MM.1S (cell line): ENCODE measurements at regions not wholly inside any gene's neighbourhood (a gene's known extent, or its start where the extent isn't known, plus 50 kb on each side); places are given as distances from the start of the nearest gene placed in this dataset.

Experiments used
- DNase-seq: peaks from one replicate; pipeline ENCODE4 v3.0.0-alpha.2; 2015
- H2AFZ ChIP-seq: fragments of 300-600 bp; sonication (generic); 2 replicates; pipeline ENCODE4 v1.6.0; 2016; ENCODE audit warnings: antibody characterized with exemption, low read length
- H3F3A ChIP-seq: fragments of 300-600 bp; sonication (generic); 2 replicates; pipeline ENCODE4 v1.6.1; 2016; ENCODE audit warnings: mild to moderate bottlenecking, antibody characterized with exemption, low read length, moderate library complexity, mixed read lengths; ENCODE audit not compliant: insufficient read depth
- H3K27ac ChIP-seq: fragments of 300-600 bp; sonication (generic); 2 replicates; pipeline ENCODE4 v1.5.1; 2016; ENCODE audit warnings: mild to moderate bottlenecking, low read length
- H3K27me3 ChIP-seq: fragments of 300-600 bp; sonication (generic); replicated peaks from 2 replicates; pipeline ENCODE4 v1.6.0; 2016; ENCODE audit warnings: low read length; ENCODE audit not compliant: insufficient read depth
- H3K36me3 ChIP-seq: fragments of 300-600 bp; sonication (generic); replicated peaks from 2 replicates; pipeline ENCODE4 v1.6.1; 2016; ENCODE audit warnings: mild to moderate bottlenecking, low read length, mixed read lengths; ENCODE audit not compliant: insufficient read depth
- H3K4me1 ChIP-seq: fragments of 300-600 bp; sonication (generic); 2 replicates; pipeline ENCODE4 v1.6.1; 2016; ENCODE audit warnings: low read length, mixed read lengths
- H3K4me2 ChIP-seq: fragments of 300-600 bp; sonication (generic); 2 replicates; pipeline ENCODE4 v1.6.0; 2016; ENCODE audit warnings: low read depth, low read length
- H3K4me3 ChIP-seq: fragments of 300-600 bp; sonication (generic); 2 replicates; pipeline ENCODE4 v1.5.1; 2016; ENCODE audit warnings: low read length, mixed read lengths
- H3K79me2 ChIP-seq: fragments of 300-600 bp; sonication (generic); 2 replicates; pipeline ENCODE4 v1.6.1; 2016; ENCODE audit warnings: mixed run types, low read length, mixed read lengths
- H3K9ac ChIP-seq: fragments of 300-600 bp; sonication (generic); 2 replicates; pipeline ENCODE4 v1.6.1; 2016; ENCODE audit warnings: low read length, mixed read lengths
- H3K9me2 ChIP-seq: fragments of 300-600 bp; sonication (generic); replicated peaks from 2 replicates; pipeline ENCODE4 v1.6.1; 2016; ENCODE audit warnings: mild to moderate bottlenecking, low read length, mixed read lengths; ENCODE audit not compliant: insufficient read depth
- H3K9me3 ChIP-seq: fragments of 300-600 bp; sonication (generic); replicated peaks from 2 replicates; pipeline ENCODE4 v1.6.1; 2016; ENCODE audit warnings: mild to moderate bottlenecking, low read length, mixed read lengths; ENCODE audit not compliant: insufficient read depth
- H4K20me1 ChIP-seq: fragments of 300-600 bp; sonication (generic); 2 replicates; pipeline ENCODE4 v1.6.1; 2016; ENCODE audit warnings: mild to moderate bottlenecking, low read length, moderate library complexity, mixed read lengths; ENCODE audit not compliant: insufficient read depth
- EZH2 ChIP-seq: fragments of 300-600 bp; sonication (generic); optimal IDR thresholded peaks from 2 replicates; pipeline ENCODE3; 2017; ENCODE audit warnings: low read depth, mild to moderate bottlenecking, antibody characterized with exemption, low read length, mixed read lengths
- EZH2phosphoT487 ChIP-seq: fragments of 300-600 bp; sonication (generic); IDR thresholded peaks from 2 replicates; pipeline ENCODE4 v1.6.1; 2018; ENCODE audit warnings: antibody characterized with exemption, low read length
- TF ChIP-seq, protein P1 (sequence below): fragments of 300-600 bp; sonication (generic); IDR thresholded peaks from 2 replicates; pipeline ENCODE4 v1.5.1; 2016; ENCODE audit warnings: antibody characterized with exemption, low read length, mixed read lengths

DNA sequence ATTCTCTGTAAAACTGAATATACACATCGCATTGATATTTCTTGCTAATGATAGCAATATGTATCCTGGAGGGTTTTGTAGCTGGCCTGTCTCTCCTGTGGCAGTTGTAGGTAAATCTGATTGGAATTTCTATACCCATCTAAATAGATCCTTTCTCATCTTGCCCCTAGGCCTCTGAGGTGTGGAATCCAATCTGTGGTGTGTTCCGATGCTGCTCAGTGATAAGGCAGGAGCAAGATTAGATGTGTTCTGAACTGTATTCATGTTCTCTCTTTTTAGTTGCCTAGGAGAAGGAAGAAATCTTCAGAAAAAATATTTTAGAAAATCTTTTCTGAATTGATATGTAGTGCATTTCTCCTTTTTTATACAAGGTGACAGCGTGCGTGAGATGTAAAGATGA lies 507.5 kb downstream of the NR2F1-AS1 start:
- Histone ChIP-seq H3F3A (0 out of 2 replicates have a peak, but pooled peaks cover 3% of the 10 kb centered on the region), H3K27ac (no peak overlapping the region), H3K4me1 (peaks cover 12% of the 10 kb centered on the region), H2AFZ (no peak overlapping the region), H3K9me3 (no peaks in the 10 kb centered on the region), H3K4me2 (no peak overlapping the region), H3K9ac (no peak overlapping the region), H3K36me3 (no peaks in the 10 kb centered on the region), H3K9me2 (no peaks in the 10 kb centered on the region), H3K79me2 (no peaks in the 10 kb centered on the region), H3K27me3 (no peaks in the 10 kb centered on the region), H4K20me1 (no peaks in the 10 kb centered on the region), H3K4me3 (no peak overlapping the region)
- DNase-seq: no peak
- TF ChIP-seq EZH2: no peak
- TF ChIP-seq, protein P1, sequence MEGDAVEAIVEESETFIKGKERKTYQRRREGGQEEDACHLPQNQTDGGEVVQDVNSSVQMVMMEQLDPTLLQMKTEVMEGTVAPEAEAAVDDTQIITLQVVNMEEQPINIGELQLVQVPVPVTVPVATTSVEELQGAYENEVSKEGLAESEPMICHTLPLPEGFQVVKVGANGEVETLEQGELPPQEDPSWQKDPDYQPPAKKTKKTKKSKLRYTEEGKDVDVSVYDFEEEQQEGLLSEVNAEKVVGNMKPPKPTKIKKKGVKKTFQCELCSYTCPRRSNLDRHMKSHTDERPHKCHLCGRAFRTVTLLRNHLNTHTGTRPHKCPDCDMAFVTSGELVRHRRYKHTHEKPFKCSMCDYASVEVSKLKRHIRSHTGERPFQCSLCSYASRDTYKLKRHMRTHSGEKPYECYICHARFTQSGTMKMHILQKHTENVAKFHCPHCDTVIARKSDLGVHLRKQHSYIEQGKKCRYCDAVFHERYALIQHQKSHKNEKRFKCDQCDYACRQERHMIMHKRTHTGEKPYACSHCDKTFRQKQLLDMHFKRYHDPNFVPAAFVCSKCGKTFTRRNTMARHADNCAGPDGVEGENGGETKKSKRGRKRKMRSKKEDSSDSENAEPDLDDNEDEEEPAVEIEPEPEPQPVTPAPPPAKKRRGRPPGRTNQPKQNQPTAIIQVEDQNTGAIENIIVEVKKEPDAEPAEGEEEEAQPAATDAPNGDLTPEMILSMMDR: no peak
- no peak for TF ChIP-seq EZH2phosphoT487

DNA sequence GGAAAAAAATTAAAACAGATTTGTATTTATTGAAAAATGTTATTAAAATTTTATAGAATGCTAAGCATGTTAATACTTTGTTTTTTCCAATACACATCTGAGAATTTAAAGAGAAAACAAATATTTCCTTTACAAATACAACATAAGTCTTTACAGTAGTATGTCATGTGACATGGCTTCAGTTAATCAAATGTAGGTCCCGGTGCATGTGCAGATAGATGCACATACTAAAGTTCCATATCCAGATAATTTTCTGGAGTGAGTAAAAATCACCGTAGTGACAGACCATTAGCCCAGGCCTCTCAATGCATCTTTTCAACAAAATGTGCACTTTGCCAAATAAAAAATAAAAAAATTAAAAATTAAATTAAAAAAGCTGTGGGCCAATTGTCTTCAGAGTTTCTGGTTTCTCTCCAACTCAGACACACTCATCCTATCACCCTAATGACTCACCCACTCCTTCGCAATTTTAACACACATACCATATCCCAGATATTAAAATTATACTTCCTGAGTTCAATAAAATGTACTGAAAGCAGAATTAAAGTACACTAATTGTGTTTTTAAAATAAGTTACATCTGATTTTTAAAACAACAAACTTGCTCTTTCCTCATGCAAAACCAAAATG lies 508.1 kb downstream of the NR2F1-AS1 start:
- Histone ChIP-seq H3K79me2 (no peaks in the 10 kb centered on the region), H3K9ac (no peak overlapping the region), H3K9me2 (no peaks in the 10 kb centered on the region), H3K36me3 (no peaks in the 10 kb centered on the region), H3K4me2 (no peak overlapping the region), H3K27me3 (no peaks in the 10 kb centered on the region), H3K9me3 (no peaks in the 10 kb centered on the region), H2AFZ (no peak overlapping the region), H3K4me1 (peaks cover 8% of the 10 kb centered on the region), H3K27ac (no peak overlapping the region), H3F3A (no peaks in the 10 kb centered on the region), H3K4me3 (no peak overlapping the region), H4K20me1 (no peaks in the 10 kb centered on the region)
- DNase-seq: no peak
- TF ChIP-seq, protein P1: no peak
- no peak for TF ChIP-seq EZH2phosphoT487
- no peak for TF ChIP-seq EZH2

DNA sequence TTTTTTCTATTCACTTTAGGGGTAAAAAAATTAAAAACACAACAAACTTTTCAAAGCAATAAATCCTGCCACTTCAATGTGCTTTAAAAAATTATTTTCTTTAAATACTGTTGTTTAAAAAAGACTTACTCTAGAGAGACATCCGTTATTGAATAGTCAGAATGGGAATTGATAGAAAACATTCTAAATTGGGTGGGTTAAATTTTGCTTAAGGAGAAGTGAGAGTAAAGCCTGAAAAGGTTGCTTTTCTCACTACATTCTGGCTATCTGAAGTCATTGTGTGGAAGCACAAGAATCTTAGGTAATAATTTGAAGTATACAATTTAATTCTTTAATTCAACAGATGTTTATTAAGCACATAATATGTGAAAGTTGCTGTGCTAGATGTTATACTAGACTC lies 509.3 kb downstream of the NR2F1-AS1 start:
- H3K4me3 ChIP-seq: no peak overlapping the region
- TF ChIP-seq, protein P1: no peak
- no peak for TF ChIP-seq EZH2
- TF ChIP-seq EZH2phosphoT487: no peak
- no peaks in the 10 kb centered on the region for H3K4me1 ChIP-seq
- no peak overlapping the region for H3K4me2 ChIP-seq
- H3K27me3 ChIP-seq: no peaks in the 10 kb centered on the region
- H3K9me2 ChIP-seq: no peaks in the 10 kb centered on the region
- H3K9me3 ChIP-seq: no peaks in the 10 kb centered on the region
- H3K27ac ChIP-seq: no peak overlapping the region
- no peak overlapping the region for H2AFZ ChIP-seq
- H3K9ac ChIP-seq: no peak overlapping the region
- no peak for DNase-seq
- no peaks in the 10 kb centered on the region for H3K79me2 ChIP-seq
- no peaks in the 10 kb centered on the region for H3F3A ChIP-seq
- no peaks in the 10 kb centered on the region for H3K36me3 ChIP-seq
- no peaks in the 10 kb centered on the region for H4K20me1 ChIP-seq
